Stimulated activated CD8-positive, alpha-beta memory T cell treated with anti-CD3 and anti-CD28 coated beads, Interleukin-15, amount 100 ng/mL, for 24 hours (primary cell): ENCODE measurements at regions not wholly inside any gene's neighbourhood (a gene's known extent, or its start where the extent isn't known, plus 50 kb on each side); places are given as distances from the start of the nearest gene placed in this dataset.

Source experiments
- DNase-seq: peaks from one replicate; pipeline ENCODE4 v3.0.0-alpha.2; 2020; ENCODE audit warnings: low read depth

DNA sequence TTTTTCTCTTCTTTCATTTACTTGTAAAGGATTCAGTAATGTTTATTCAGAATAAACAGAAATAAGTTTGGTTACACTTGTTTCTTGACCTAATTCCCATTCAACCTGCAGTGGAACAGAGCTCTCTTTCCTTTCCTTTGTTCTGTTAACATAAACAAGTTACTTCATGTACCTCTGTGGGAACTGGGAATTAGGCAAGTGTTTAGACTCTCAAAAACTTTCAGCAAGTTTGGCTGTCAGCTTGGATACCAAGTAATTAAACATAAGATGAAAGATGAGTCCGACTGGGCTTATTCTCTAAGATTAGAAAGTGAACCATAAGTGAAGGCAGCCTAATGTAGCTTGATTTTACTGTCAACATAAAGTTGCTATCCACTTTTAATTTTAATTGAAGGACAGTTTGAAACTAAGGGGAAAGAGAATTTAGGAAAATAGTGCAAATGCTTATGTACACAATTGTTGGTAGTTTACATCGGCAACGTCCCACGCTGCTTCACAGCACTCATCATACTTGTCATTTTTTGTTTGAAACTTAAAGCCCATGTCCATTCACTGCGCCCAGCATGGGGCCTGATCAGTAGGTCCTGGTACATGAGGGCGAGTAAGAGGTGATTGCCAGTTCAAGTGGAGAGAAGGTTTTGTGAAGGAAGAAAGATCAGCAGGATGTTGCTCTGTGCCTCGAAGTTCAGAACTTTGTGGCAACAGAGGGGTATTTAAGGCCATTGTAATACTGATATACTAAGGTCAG lies 113.0 kb downstream of the PLEKHG1 start:
- no peak for DNase-seq

DNA sequence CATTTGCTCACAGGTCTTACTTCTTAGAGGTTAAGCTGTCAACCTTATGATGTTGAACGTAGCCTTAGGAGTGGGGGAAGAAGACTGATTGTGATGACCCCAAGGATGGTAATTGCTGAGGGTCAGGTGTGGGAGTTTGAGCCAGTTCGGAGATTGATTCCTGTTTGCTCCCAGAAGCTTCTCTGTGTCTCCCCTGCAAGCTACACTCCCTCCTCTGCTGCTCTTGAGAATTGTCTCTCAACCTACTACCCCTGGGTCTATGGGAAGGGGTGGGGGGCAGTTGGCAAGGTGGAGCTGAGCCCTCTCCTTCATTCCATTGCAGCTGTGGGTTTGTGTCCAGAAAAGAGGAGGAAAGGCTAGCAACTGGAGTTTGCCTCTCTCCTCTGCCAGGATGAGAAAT lies 113.8 kb downstream of the PLEKHG1 start:
- DNase-seq = no peak

DNA sequence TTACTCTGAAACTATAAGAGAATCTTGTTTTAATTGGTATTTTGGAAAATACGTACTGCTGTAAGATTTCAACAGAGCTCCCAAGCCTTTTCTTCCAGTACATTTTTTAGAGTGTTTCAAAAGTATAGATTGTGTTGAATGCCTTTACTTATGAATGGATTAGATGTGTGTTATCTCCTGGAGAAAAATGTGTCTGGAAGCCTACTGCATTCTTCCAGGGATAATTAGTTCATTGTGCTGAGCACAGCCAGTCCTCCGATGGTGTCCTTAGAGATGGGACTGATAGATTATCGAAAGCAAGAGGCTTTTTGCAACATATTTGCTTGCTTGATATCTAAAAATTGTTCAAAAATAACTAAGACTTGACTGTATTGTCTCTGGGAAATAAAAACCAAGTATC lies 114.2 kb downstream of the PLEKHG1 start:
- no peak for DNase-seq

DNA sequence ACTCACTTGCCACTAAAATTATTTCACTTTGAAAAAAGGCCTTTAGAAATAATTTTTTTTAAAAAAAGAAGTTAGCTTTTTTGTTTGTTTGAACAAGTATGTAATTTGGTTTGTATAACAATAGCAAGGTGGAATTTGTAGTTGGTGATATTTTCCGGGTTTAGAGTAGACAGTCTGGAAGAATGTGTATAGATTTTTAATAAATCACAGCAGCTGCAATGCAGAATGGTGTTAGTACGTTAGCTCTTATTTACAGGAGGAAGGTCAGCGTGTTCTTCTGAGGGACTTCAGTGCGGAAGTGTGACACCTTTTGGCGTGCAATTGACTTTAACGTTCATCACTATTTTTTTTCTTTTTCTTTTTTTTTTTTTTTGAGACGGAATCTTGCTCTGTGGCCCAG lies 115.4 kb downstream of the PLEKHG1 start:
- no peak for DNase-seq

DNA sequence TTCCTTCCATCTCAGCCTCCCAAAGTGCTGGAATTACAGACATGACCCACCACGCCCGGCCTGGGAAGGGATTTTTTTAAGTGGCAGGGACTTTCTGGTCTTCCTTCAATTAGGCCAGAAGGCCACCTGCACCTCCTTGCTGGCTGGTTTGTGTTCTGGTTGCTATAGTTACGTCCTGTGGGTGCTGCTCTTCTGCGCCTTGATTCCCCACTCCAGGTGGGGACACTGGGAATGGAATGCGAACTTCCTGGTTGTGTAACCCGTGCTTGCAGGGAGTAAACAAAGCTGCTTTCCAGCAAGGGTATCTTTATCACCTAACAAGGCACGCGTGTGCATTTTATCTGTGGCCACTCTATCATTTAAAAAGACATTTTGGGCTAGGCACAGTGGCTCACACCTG lies 117.7 kb downstream of the PLEKHG1 start:
- no peak for DNase-seq

DNA sequence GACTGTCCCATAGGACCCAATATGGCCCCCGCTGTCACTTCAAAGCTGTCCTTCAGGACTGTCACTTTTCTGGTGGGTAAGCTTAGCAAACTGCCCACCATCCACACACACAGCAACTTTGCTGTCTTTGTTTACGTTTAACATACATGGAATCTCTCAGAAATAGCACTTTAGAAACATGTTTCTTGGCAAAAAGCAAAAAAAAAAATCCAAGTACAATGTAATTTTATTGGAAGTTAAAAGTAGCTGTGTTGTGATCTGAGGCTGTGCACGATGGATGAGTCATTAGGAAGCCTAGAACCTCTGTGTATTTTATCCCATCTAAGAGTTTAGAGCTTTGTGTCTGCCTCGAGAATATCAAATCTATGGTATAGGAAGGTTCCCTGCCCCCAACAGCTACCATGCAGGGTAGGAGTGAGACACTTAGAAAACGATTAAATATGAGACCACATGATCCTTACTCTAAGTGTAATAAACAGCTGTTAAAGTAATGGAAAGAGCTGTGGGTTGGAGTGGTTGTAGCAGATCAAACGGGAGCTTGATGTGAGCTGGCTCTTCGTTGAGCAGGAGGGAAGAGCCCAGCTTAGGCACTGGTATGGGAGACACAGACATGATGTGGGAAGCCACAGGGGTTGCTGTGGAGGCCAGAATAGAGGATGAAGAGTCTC lies 119.5 kb downstream of the PLEKHG1 start:
- no peak for DNase-seq

DNA sequence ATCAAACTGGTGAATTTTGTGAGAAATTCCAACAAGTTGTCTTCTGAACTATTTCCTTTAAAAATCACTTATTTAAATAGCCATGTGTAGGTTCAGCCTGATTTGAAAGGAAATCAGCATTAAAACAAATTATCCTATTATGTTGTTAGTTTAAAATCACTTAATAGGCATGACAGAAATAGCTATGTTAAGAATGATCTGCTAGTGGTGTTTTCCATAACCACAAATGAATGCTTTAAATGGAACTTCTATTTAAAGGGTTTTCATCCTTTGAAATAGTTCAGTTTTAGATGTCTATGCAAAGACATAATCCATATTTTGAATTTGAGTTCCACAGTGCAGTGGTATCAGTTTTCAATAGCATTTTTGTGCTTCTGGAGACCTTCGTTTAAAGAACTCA lies 120.1 kb downstream of the PLEKHG1 start:
- no peak for DNase-seq

DNA sequence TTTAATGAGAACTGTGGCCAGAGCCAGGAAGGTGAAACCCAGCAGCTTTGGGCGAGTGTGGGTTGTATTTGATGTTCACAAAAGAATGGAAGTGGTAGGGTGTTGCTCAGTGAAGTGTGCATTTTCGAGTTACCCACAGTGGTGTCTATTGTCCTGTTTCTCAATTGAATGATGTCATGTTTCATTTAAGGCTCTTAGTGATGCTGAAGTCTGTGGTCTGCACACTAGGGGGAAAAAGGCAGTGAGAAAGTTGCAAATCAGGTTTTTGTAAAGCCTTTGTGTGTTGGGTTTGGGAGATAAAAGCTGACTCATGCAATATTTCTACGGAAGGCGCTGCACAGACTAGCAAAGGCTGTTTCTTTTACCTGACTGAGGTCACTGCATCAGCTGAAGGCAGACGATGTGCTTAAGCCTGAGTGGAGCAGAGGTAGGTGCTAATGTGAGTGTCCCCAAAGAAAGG lies 121.1 kb downstream of the PLEKHG1 start:
- no peak for DNase-seq

DNA sequence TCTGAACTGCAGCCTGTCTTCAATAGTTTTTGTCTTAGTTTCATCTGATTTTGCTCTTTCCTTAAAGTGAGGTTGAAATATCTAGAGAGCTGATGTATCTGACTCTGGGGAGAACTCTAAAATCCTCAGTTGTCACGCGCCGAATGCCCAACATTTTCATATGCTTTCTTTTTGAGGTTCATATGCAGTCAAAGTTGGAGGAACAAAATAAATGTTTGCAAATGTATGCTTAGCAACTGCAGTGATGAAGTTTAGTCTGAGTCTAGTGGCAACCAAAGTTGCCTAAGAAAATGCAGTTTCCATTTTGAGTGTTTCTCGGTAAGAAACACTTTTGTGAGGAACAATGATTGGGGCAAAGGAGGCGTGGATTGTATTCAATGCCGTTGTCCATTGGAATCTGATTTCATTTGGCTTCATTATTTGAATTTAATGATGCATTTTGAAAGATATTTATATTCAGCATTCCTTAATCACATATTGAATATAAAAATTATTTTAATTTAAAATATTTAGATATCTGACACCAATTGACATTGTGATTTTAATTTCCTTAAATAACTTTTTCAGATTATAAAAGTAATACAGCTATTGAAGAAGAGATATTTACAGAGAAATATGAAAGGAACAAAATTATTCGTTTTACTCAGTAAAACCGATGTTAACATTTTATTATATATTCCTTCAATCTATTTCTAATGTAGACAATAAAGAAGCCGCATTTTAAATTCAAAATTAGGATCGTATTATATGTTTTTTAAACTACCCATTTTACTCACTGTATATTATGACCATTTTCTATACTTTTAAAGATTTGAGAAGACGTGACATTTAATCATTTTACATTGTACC lies 122.0 kb downstream of the PLEKHG1 start:
- DNase-seq = no peak

DNA sequence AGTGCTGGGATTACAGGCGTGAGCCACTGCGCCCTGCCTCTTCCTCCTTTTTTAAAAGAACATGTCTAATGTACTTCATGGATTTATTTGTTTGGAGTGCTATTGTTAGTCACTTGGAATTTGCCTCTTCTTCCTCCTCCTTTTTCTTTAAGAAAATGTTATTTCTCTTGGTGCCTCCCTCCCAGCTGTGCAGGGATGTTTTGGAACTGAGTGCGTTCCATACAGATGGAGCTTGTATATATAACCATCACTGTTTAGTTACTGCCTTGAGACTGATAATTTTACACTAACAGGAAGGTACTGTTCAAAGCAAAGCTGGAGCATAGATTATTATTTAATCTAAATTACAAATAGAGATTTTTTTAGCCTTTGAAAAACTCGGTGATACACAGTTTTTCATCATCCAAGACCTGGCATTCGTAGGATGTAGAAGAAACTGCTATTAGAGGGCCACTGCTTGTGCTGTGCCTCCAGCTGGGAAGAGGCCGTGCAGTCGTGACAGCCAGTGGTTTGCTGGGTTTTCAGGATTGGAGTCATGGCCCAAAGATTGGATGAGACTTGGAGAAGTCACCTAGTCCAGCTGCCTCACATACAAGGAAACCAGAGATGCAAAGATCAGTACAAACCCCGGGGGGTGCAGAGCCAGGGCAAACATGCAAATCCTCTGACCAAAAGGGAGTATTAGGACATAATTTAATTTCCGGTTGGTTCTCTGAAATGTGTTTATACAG lies 123.1 kb downstream of the PLEKHG1 start:
- DNase-seq = no peak

DNA sequence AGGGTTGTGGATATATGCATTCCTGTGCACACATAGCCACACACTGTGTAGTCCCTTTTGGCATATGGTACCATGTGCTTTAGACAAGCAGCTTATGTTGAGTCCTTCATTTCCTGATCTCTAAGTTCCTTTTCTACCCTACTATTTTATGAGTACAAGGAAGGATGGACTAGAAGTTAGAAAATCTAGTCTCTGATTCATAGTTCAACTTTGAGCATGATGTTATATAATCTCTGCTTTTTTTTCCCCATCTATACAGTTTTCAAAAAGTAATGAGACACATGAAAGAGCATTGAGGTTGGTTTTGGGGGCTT lies 123.6 kb downstream of the PLEKHG1 start:
- no peak for DNase-seq

DNA sequence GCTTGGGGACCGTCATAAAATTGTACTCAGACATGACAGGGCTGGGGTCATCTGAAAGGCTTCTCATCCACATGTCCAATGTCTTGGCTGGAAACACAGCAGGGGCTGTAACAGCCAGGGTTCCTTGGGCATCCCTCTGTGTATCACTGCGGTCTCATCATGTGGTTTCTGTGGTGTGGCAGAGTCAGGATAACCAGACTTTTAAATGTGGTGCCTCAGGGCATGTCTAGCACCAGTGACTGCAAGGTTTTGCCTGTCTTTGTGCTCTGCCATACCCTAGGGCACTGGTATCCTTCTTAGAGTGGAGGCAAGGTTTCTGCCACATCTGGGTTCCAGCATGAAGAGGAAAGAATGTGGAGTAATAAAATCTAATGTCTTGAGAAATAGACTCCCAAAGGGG lies 124.2 kb downstream of the PLEKHG1 start:
- DNase-seq = no peak

DNA sequence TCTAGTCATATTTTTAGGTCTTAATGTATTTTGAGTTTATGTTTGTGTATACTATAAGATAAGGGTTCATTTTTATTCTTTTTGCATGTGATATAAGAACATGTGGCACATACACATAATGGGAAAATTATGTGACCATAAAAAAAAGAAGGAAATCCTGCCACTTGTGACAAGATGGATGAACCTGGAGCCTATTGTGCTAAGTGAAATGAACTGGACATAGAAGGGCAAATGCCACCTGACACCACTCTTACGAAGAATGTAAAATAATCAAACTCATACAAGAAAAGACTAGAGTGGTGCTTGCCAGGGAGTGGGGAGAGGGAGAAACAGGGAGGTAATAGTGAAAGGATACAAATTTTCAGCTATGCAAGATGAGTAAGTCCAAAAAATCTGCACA lies 126.1 kb downstream of the PLEKHG1 start:
- DNase-seq = no peak

DNA sequence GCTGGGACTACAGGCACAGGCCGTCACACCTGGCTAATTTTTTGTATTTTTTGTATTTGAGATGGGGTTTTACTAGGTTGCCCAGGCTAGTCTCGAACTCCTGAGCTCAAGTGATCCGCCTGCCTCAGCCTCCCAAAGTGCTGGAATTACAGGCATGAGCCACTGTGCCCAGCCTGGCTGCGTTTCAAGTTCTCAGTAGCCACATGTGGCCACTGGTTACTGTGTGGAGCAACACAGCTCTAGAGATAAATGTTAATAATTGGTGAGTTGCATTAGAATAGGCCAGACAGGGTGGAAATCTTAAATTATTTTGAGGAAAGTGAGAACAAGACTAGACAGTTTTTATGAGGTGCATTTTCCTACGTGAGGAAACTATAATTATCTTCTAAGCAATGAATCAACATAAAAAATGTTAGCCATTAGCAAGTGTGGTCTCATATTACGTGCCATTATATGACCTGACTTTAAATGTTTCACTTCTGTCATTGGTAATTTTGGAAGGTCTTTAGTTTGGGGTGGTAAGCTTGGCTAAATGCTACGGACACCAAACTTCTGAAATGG lies 129.6 kb downstream of the PLEKHG1 start:
- DNase-seq = no peak

DNA sequence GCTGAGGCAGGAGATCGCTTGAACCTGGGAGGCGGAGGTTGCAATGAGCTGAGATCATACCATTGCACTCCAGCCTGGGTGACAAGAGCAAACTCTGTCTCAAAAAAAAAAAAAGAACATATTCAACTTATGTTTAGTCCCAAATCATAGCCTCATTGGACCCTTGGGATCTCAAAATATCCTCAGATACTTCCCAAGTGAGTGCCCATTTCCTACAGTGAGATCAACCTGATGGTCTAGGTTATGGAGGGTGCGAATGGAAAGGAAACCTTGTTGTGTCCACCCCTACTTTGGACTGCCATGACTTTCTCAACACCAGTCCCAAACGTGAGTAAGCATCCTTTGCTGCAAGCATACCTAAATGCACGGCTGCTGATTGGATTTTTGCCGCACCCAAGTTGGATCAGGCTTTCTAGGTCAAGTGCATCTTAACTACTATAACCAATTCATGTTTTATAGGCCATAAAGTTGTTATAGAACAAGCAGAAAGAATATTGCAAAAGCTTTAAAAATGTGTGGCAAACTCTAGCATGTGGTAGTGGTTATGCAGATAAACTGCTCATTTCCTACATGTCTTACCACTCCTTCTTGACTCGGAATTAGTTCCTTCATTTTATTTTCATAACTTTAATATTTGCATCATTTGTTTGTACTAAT lies 131.2 kb downstream of the PLEKHG1 start:
- no peak for DNase-seq

DNA sequence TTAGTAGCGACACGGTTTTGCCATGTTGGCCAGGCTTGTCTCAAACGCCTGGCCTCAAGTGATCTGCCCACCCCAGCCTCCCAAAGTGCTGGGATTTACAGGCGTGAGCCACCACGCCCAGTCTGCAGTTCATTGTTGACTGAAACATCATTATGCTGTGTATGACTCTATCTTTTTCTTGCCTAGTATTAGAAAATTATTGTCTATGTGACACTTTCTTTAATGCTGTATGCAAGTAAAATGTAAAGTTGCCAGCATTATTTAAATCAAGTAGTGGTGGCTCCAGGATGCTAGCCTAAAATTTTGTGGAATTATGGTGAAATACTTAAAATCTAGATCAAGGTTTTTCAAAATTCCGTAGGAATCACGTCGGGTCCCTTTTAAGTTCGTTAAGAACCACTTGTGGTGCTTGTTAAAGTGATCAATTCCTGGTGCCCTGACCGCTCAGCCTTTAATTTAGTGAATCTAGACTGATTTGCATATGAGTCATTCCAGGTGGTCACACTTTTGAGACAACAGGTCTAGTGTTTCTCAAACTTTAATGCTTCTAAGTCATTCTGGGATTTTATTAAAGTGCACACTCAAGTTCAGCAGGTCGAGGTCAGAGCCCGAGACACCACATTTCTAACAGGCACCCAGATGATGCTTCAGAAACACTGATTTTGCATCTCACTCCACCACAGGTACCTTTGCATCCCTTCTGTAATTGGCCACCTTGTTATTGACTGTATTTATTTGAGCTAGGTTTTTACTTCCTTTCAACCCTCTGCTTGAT lies 132.6 kb upstream of the MTHFD1L start:
- DNase-seq = no peak

DNA sequence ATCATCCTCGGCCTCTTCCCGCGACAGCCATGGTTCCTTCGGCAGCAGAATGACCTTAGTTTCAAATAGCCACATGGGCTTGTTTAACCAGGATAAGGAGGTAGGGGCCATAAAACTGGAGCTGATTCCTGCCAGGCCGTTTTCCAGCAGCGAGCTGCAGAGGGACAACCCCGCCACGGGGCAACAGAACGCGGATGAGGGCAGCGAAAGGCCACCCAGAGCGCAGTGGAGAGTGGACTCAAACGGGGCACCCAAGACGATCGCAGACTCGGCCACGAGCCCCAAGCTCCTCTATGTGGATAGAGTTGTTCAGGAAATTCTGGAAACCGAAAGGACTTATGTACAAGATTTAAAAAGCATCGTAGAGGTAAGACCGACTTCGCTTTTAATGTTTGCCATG lies 131.8 kb upstream of the MTHFD1L start:
- DNase-seq = no peak

DNA sequence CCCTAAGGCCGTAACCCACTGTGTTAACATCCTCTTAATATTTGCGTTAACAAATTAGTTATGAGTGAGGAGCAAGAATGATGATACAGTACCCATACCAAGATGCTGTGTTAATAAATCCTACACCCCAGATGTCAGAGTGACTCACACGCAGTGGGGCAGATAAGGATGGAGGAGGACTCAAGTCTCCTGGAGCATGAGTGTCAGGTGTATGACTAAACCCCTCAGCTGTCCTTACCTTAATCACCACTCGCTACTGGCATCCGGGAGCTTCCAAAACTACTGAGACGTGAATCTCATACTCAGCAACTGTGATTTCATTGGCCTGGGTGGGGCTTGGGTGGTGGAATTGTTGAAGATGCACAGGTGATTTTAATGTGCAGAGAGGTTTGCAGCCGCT lies 131.3 kb upstream of the MTHFD1L start:
- no peak for DNase-seq

DNA sequence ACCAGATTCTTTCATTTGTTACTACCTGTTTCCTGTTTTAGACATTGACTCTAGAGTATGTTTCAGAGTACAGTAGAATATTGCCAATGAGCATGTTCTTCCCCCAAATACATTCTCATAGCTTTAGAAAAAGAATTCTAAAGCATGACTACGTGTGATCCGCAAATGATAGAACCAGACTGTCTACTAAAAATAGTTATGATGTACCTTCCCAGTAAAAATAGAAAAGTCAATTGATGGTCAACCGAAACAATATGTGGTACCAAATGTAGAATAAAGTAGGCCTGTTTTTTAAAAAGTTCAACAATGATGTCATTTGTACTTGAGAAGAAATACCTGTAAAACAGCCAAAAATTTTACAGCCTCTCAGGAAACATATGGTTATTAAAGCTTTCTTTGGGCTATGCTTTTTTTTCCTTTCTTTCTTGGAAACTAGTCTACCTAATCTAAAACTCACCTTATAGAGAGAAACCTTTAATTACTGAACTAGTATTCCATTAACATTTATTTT lies 130.1 kb upstream of the MTHFD1L start:
- no peak for DNase-seq

DNA sequence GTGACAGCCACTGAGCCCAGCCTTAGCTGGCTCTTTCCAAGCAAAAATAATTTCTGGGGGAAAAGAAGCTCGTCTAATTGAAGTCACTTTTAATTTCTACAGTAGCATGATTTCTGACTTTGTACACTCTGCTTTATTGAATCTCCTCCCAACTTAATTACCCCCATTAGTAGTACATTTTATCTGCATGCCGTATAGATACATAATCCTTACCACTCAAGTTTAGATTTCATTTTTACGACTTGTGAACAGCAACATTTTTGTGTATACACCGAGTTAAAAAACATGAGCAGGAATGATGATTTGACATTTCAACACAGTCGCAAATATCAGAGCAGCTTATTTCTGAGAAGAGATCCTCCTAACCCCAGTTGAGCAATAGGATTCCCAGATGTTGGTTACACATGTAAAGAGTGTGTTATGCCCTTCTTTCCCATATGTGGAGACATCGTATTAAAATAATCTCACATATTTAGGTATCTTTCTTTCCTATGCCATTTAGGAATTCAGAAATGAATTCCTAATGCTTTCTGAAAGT lies 127.3 kb upstream of the MTHFD1L start:
- no peak for DNase-seq
